Naive thymus-derived CD4-positive, alpha-beta T cell (primary cell): ENCODE measurements at regions not wholly inside any gene's neighbourhood (a gene's known extent, or its start where the extent isn't known, plus 50 kb on each side); places are given as distances from the start of the nearest gene placed in this dataset.

ENCODE experiments used
- ATAC-seq: fragments of 150-1000 bp; cut with Tn5 transposase; 2 replicates; pipeline ENCODE4 v1.10.0; 2021; ENCODE audit warnings: mild to moderate bottlenecking, moderate library complexity
- CTCF ChIA-PET: fragments of 350-600 bp; sonication (Branson Sonifier 250); formaldehyde crosslinking; loops from one replicate; lab custom pipeline; 2021; ENCODE audit warnings: antibody characterized with exemption; lab: Charles Lee
- POLR2A ChIA-PET: fragments of 350-600 bp; sonication (Branson Sonifier 250); formaldehyde crosslinking; loops from one replicate; lab custom pipeline; 2021; ENCODE audit warnings: antibody characterized with exemption, inconsistent platforms; lab: Charles Lee
- DNase-seq, 9 donors: peaks; one replicate each; pipeline versions ENCODE4 v3.0.0 to v3.0.0-alpha.2; 2020 to 2022; ENCODE audit warnings: mixed read lengths in 1 of 9
- H3K27ac ChIP-seq: one replicate; pipeline ENCODE4 v1.7.0; 2013; ENCODE audit warnings: mild to moderate bottlenecking, low read depth, low read length, moderate library complexity
- H3K27me3 ChIP-seq, 2 donors: one replicate each; pipeline ENCODE4 v1.7.0; 2013; ENCODE audit warnings: low read length in 2 of 2, mild to moderate bottlenecking in 2 of 2, moderate library complexity in 2 of 2; ENCODE audit not compliant: control insufficient read depth in 2 of 2, insufficient read depth in 2 of 2
- H3K36me3 ChIP-seq, 3 experiments: 1 replicate in 2 of 3; 2 replicates in 1 of 3; pipeline ENCODE4 v1.7.0; 2013; ENCODE audit warnings: low read length in 3 of 3, mild to moderate bottlenecking in 3 of 3, moderate library complexity in 1 of 3; ENCODE audit not compliant: insufficient read depth in 3 of 3, control insufficient read depth in 2 of 3
- H3K4me1 ChIP-seq, 2 donors: one replicate each; pipeline ENCODE4 v1.7.0; 2013; ENCODE audit warnings: low read length in 2 of 2, mild to moderate bottlenecking in 2 of 2, moderate library complexity in 1 of 2; ENCODE audit not compliant: control insufficient read depth in 2 of 2, insufficient read depth in 2 of 2
- H3K4me3 ChIP-seq: 2 replicates; pipeline ENCODE4 v1.7.0; 2013; ENCODE audit warnings: mild to moderate bottlenecking, low read length
- H3K9me3 ChIP-seq, 3 experiments: 1 replicate in 2 of 3; 2 replicates in 1 of 3; pipeline ENCODE4 v1.7.0; 2013; ENCODE audit warnings: low read length in 3 of 3; ENCODE audit not compliant: control insufficient read depth in 2 of 3
- H3K27ac Mint-ChIP-seq, 9 donors: one replicate each; pipeline ENCODE4 v1.8.0; 2020 to 2022; ENCODE audit warnings: mixed read lengths in 9 of 9, mild to moderate bottlenecking in 8 of 9, moderate library complexity in 5 of 9, inconsistent platforms in 2 of 9
- H3K27me3 Mint-ChIP-seq, 5 donors: one replicate each; pipeline ENCODE4 v1.8.0; 2021 to 2022; ENCODE audit warnings: mixed read lengths in 5 of 5, mild to moderate bottlenecking in 1 of 5
- H3K36me3 Mint-ChIP-seq, 5 donors: one replicate each; pipeline ENCODE4 v1.8.0; 2020 to 2022; ENCODE audit warnings: mixed read lengths in 5 of 5, mild to moderate bottlenecking in 3 of 5, inconsistent platforms in 1 of 5
- H3K4me1 Mint-ChIP-seq, 7 donors: one replicate each; pipeline ENCODE4 v1.8.0; 2020 to 2022; ENCODE audit warnings: mixed read lengths in 7 of 7, mild to moderate bottlenecking in 3 of 7, inconsistent platforms in 1 of 7
- H3K4me3 Mint-ChIP-seq, 10 donors: one replicate each; pipeline ENCODE4 v1.8.0; 2020 to 2022; ENCODE audit warnings: mild to moderate bottlenecking in 10 of 10, mixed read lengths in 10 of 10, moderate library complexity in 6 of 10, inconsistent platforms in 2 of 10
- H3K9me3 Mint-ChIP-seq, 11 donors: one replicate each; pipeline ENCODE4 v1.8.0; 2020 to 2022; ENCODE audit warnings: mixed read lengths in 11 of 11, mild to moderate bottlenecking in 4 of 11, inconsistent platforms in 1 of 11, moderate library complexity in 1 of 11
- intact Hi-C, 2 donors: fragments of 100-400 bp; cut with micrococcal nuclease; formaldehyde crosslinking; loops; one replicate each; pipeline ENCODE4 v1.15.1; 2023

- ATAC-seq (no peak), DNase-seq (peak in 8 of 9 donors; percentile 19 to 55 (median 46))
- POLR2A ChIA-PET: interaction anchor here (0.6 to 6.4 kb wide), 15 partner anchors 8 to 1086 kb away, joined by 3 to 112 read pairs (median 4); partner anchors contain the start of gene CRY1
- Histone ChIP-seq H3K36me3 (peaks cover 0 to 4% (median 0%) of the 10 kb centered on the region in 3 experiments), H3K4me3 (peak overlapping the region; percentile 66), H3K4me1 (peaks cover 12 to 23% of the 10 kb centered on the region in 2 donors), H3K27me3 (no peaks in the 10 kb centered on the region), H3K27ac (peak overlapping the region; percentile 89), H3K9me3 (no peaks in the 10 kb centered on the region)
- Mint-ChIP-seq H3K4me1 (peaks cover 14 to 51% (median 42%) of the 10 kb centered on the region in 7 donors), H3K36me3 (no peaks in the 10 kb centered on the region), H3K9me3 (peaks cover 0 to 6% (median 0%) of the 10 kb centered on the region in 11 donors), H3K4me3 (peak overlapping the region; percentile 88 to 98 (median 94)), H3K27ac (peak overlapping the region in 8 of 9 donors; percentile 91 to 99 (median 97)), H3K27me3 (peaks cover 0 to 24% (median 0%) of the 10 kb centered on the region in 5 donors)
- intact Hi-C loops: loop anchor here (2.0 to 10.0 kb wide), 12 partner anchors 17 to 1538 kb away; partner anchors contain the start of genes PRDM4 (in 2 of the 2), MTERF2 (in 1 of the 2), PWP1 (in 1 of the 2) and SART3 (in 1 of the 2)
- CTCF ChIA-PET: interaction anchor here (0.6 to 2.1 kb wide), 7 partner anchors 10 to 86 kb away, joined by 3 to 13 read pairs (median 5); no protein-coding TSS in a partner anchor
Observed at GRCh38 chr12:107319533-107320032, 226.2 kb upstream of the CRY1 start.

GRCh38 chr12:107320033-107320928 is 226.9 kb upstream of the CRY1 start:
- Histone ChIP-seq H3K36me3 (peaks cover 0 to 4% (median 0%) of the 10 kb centered on the region in 3 experiments), H3K27ac (peak overlapping the region; percentile 89), H3K4me1 (peaks cover 12 to 23% of the 10 kb centered on the region in 2 donors), H3K27me3 (no peaks in the 10 kb centered on the region), H3K9me3 (no peaks in the 10 kb centered on the region), H3K4me3 (peak overlapping the region; percentile 66)
- no peaks in the 10 kb centered on the region for H3K36me3 Mint-ChIP-seq
- DNase-seq (peak; percentile 76 to 89 (median 86)), ATAC-seq (peak; percentile 59)
- peaks cover 20 to 58% (median 49%) of the 10 kb centered on the region in 7 donors for H3K4me1 Mint-ChIP-seq
- peak overlapping the region; percentile 91 to 99 (median 97) for H3K27ac Mint-ChIP-seq
- CTCF ChIA-PET: interaction anchor here (0.6 to 2.1 kb wide), 9 partner anchors 9 to 190 kb away, joined by 3 to 13 read pairs (median 3); no protein-coding TSS in a partner anchor
- peaks cover 0 to 17% (median 0%) of the 10 kb centered on the region in 5 donors for H3K27me3 Mint-ChIP-seq
- H3K9me3 Mint-ChIP-seq: peaks cover 0 to 6% (median 0%) of the 10 kb centered on the region in 11 donors
- POLR2A ChIA-PET: interaction anchor here (0.6 to 6.4 kb wide), 25 partner anchors 7 to 1018 kb away, joined by 3 to 112 read pairs (median 4); partner anchors contain the start of genes CRY1, TCP11L2 and TMEM263
- peak overlapping the region; percentile 88 to 98 (median 94) for H3K4me3 Mint-ChIP-seq
- intact Hi-C loops: loop anchor here (2.0 to 5.0 kb wide), 7 partner anchors 17 to 1537 kb away; partner anchors contain the start of genes MTERF2 (in 1 of the 2), SART3 (in 1 of the 2), SSH1 (in 1 of the 2) and TCP11L2 (in 1 of the 2)

GRCh38 chr12:107320929-107321631 is 227.7 kb upstream of the CRY1 start:
- ChIA-PET CTCF (interaction anchor here (0.6 to 2.1 kb wide), 8 partner anchors 8 to 191 kb away, joined by 3 to 13 read pairs (median 4); no protein-coding TSS in a partner anchor), POLR2A (interaction anchor here (0.6 to 6.4 kb wide), 21 partner anchors 8 to 1019 kb away, joined by 3 to 112 read pairs (median 3); partner anchors contain the start of genes CRY1, TCP11L2 and TMEM263)
- DNase-seq: peak; percentile 52 to 93 (median 89)
- Histone ChIP-seq H3K4me1 (peaks cover 12 to 23% of the 10 kb centered on the region in 2 donors), H3K27ac (peak overlapping the region; percentile 89), H3K9me3 (no peaks in the 10 kb centered on the region), H3K27me3 (no peaks in the 10 kb centered on the region), H3K4me3 (peak overlapping the region; percentile 66), H3K36me3 (peaks cover 0 to 4% (median 0%) of the 10 kb centered on the region in 3 experiments)
- Mint-ChIP-seq H3K9me3 (peaks cover 0 to 6% (median 0%) of the 10 kb centered on the region in 11 donors), H3K27ac (peak overlapping the region; percentile 91 to 99 (median 97)), H3K4me1 (peaks cover 23 to 64% (median 50%) of the 10 kb centered on the region in 7 donors), H3K4me3 (peak overlapping the region; percentile 88 to 98 (median 94)), H3K36me3 (no peaks in the 10 kb centered on the region), H3K27me3 (peaks cover 0 to 12% (median 0%) of the 10 kb centered on the region in 5 donors)
- intact Hi-C loops: loop anchor here (1.0 to 5.0 kb wide), 9 partner anchors 8 to 1536 kb away; partner anchors contain the start of genes CRY1 (in 1 of the 2), MTERF2 (in 1 of the 2), SART3 (in 1 of the 2) and SSH1 (in 1 of the 2)
- ATAC-seq: peak; percentile 62

GRCh38 chr12:107322063-107322462 is 228.7 kb upstream of the CRY1 start:
- Histone ChIP-seq H3K27me3 (no peaks in the 10 kb centered on the region), H3K9me3 (no peaks in the 10 kb centered on the region), H3K27ac (peak overlapping the region; percentile 89), H3K36me3 (peaks cover 0 to 4% (median 0%) of the 10 kb centered on the region in 3 experiments), H3K4me3 (peak overlapping the region; percentile 66), H3K4me1 (peaks cover 12 to 23% of the 10 kb centered on the region in 2 donors)
- POLR2A ChIA-PET: interaction anchor here (1.0 to 6.4 kb wide), 4 partner anchors 15 to 229 kb away, joined by 3 to 112 read pairs (median 13); partner anchors contain the start of gene CRY1
- peaks cover 23 to 72% (median 59%) of the 10 kb centered on the region in 7 donors for H3K4me1 Mint-ChIP-seq
- ATAC-seq: no peak
- peak overlapping the region; percentile 88 to 98 (median 94) for H3K4me3 Mint-ChIP-seq
- peaks cover 0 to 2% (median 0%) of the 10 kb centered on the region in 5 donors for H3K36me3 Mint-ChIP-seq
- intact Hi-C loops: loop anchor here (5.0 kb wide), 2 partner anchors 335 to 1535 kb away; partner anchors contain the start of genes MTERF2 (in 1 of the 2) and SSH1 (in 1 of the 2)
- CTCF ChIA-PET: interaction anchor here (1.7 kb wide), 1 partner anchor 7 kb away, joined by 4 read pairs; no protein-coding TSS in a partner anchor
- peak in 8 of 9 donors; percentile 47 to 74 (median 64) for DNase-seq
- H3K27me3 Mint-ChIP-seq: peaks cover 0 to 6% (median 0%) of the 10 kb centered on the region in 5 donors
- H3K9me3 Mint-ChIP-seq: peaks cover 0 to 6% (median 0%) of the 10 kb centered on the region in 11 donors
- peak overlapping the region; percentile 91 to 99 (median 97) for H3K27ac Mint-ChIP-seq

DNA sequence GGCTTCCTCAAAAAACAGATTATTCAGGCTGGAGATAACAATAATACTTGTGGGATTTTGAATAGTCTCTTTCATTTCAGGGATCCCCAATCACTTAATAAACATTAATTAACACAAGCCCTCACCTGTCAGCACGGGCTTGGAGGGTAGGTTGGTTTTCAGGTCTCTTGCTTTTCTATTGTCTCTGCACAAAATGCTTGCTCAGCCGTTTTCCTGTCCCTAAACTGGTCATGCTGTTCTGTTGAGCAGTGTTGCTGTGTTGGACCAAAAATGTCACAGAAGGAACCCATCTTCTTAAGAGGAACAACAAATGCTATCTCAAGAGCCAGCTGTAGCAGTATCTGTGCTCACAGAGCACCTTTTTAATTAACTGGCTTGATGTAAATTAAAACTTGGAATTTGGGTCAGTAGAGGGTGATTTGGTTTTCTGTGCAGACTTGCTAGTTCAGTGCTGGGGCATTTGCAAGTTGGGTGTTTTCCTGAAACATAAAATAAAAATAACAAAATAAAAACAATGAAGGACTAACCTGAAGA is 231.8 kb upstream of the CRY1 start:
- peaks cover 0 to 6% (median 0%) of the 10 kb centered on the region in 11 donors for H3K9me3 Mint-ChIP-seq
- intact Hi-C loops: no loop called here
- ATAC-seq (no peak), DNase-seq (no peak)
- H3K27ac ChIP-seq: no peak overlapping the region
- H3K4me3 Mint-ChIP-seq: no peak overlapping the region
- peaks cover 40 to 93% (median 83%) of the 10 kb centered on the region in 7 donors for H3K4me1 Mint-ChIP-seq
- peaks cover 0 to 10% (median 0%) of the 10 kb centered on the region in 5 donors for H3K36me3 Mint-ChIP-seq
- no peaks in the 10 kb centered on the region for H3K27me3 ChIP-seq
- CTCF ChIA-PET: interaction anchor here (1.4 kb wide), 1 partner anchor 77 kb away, joined by 6 read pairs; no protein-coding TSS in a partner anchor
- H3K27ac Mint-ChIP-seq: peak overlapping the region in 5 of 9 donors; percentile 2 to 71 (median 17)
- POLR2A ChIA-PET: no interaction called here
- H3K4me1 ChIP-seq: peaks cover 11 to 26% of the 10 kb centered on the region in 2 donors
- H3K9me3 ChIP-seq: no peaks in the 10 kb centered on the region
- no peak overlapping the region for H3K4me3 ChIP-seq
- no peaks in the 10 kb centered on the region for H3K27me3 Mint-ChIP-seq
- no peaks in the 10 kb centered on the region for H3K36me3 ChIP-seq
